PC-9 (cell line): ENCODE measurements at regions not wholly inside any gene's neighbourhood (a gene's known extent, or its start where the extent isn't known, plus 50 kb on each side); places are given as distances from the start of the nearest gene placed in this dataset.
A peak's percentile ranks its signal among the peaks of the same experiment; 100 is the strongest.

Experiments used
- BruUV-seq: library from RNA; stranded (reverse); fragments of 400-500 nt; replicated peaks from 2 replicates; lab custom pipeline; 2021; lab: Mats Ljungman, UMichigan
- CTCF ChIA-PET: fragments of 300-600 bp; sonication (Branson Sonifier 250); formaldehyde crosslinking; loops from one replicate; lab custom pipeline; 2022; ENCODE audit warnings: antibody characterized with exemption; lab: Charles Lee
- POLR2A ChIA-PET: fragments of 300-600 bp; sonication (Branson Sonifier 250); formaldehyde crosslinking; loops from one replicate; lab custom pipeline; 2022; ENCODE audit warnings: antibody characterized with exemption; ENCODE audit not compliant: unreplicated experiment; lab: Charles Lee
- DNase-seq, 2 experiments: peaks; one replicate each; pipeline versions ENCODE4 v3.0.0 to v3.0.0-alpha.2; 2015 to 2022; ENCODE audit warnings: mixed read lengths in 1 of 2
- H2AFZ ChIP-seq: fragments of 200-600 bp; sonication (generic); 2 replicates; pipeline ENCODE4 v1.8.1; 2017; ENCODE audit warnings: antibody characterized with exemption
- H3F3A ChIP-seq: fragments of 200-600 bp; sonication (generic); 2 replicates; pipeline ENCODE4 v1.8.1; 2017; ENCODE audit warnings: antibody characterized with exemption, mild to moderate bottlenecking, low read depth; ENCODE audit not compliant: insufficient read depth
- H3K27ac ChIP-seq: fragments of 200-600 bp; sonication (generic); 2 replicates; pipeline ENCODE4 v1.6.1; 2016; ENCODE audit warnings: mixed run types
- H3K27me3 ChIP-seq: fragments of 200-600 bp; sonication (generic); 2 replicates; pipeline ENCODE4 v1.6.1; 2016; ENCODE audit warnings: low read depth, mixed run types; ENCODE audit not compliant: insufficient read depth
- H3K36me3 ChIP-seq: fragments of 200-600 bp; sonication (generic); 2 replicates; pipeline ENCODE4 v1.6.1; 2016; ENCODE audit warnings: low read depth, mixed run types
- H3K4me1 ChIP-seq: fragments of 200-600 bp; sonication (generic); replicated peaks from 2 replicates; pipeline ENCODE4 v1.6.1; 2016; ENCODE audit warnings: mixed run types; ENCODE audit not compliant: insufficient read depth
- H3K4me2 ChIP-seq: fragments of 200-600 bp; sonication (generic); 2 replicates; pipeline ENCODE4 v1.6.1; 2017; ENCODE audit warnings: mixed run types
- H3K4me3 ChIP-seq: fragments of 200-600 bp; sonication (generic); 2 replicates; pipeline ENCODE4 v1.6.1; 2016; ENCODE audit warnings: mixed run types
- H3K79me2 ChIP-seq: fragments of 200-600 bp; sonication (generic); 2 replicates; pipeline ENCODE4 v1.6.1; 2017; ENCODE audit warnings: low read depth, mixed run types
- H3K9me2 ChIP-seq: fragments of 200-600 bp; sonication (generic); 2 replicates; pipeline ENCODE4 v1.8.1; 2017; ENCODE audit warnings: mild to moderate bottlenecking; ENCODE audit not compliant: insufficient read depth
- H3K9me3 ChIP-seq: fragments of 200-600 bp; sonication (generic); 2 replicates; pipeline ENCODE4 v1.8.1; 2016; ENCODE audit warnings: low read depth; ENCODE audit not compliant: insufficient read depth
- H4K20me1 ChIP-seq: fragments of 200-600 bp; sonication (generic); 2 replicates; pipeline ENCODE4 v1.8.1; 2017; ENCODE audit not compliant: insufficient read depth
- EZH2 ChIP-seq: fragments of 200-600 bp; sonication (generic); IDR thresholded peaks from 2 replicates; pipeline ENCODE4 v1.8.0; 2017; ENCODE audit warnings: antibody characterized with exemption, low read depth
- intact Hi-C: fragments of 100-400 bp; cut with micrococcal nuclease; formaldehyde crosslinking; loops from one replicate; pipeline ENCODE4 v1.10.0; 2022; ENCODE audit not compliant: unreplicated experiment
- TF ChIP-seq, protein P1 (sequence below): fragments of 200-600 bp; sonication (generic); conservative IDR thresholded peaks from 2 replicates; pipeline ENCODE4 v1.6.1; 2017; ENCODE audit warnings: mixed run types, antibody characterized with exemption, mild to moderate bottlenecking, moderate library complexity

GRCh38 chr3:106745344-106746168 lies 631.7 kb upstream of the CCDC54 start:
- POLR2A ChIA-PET, result no interaction called here

DNA sequence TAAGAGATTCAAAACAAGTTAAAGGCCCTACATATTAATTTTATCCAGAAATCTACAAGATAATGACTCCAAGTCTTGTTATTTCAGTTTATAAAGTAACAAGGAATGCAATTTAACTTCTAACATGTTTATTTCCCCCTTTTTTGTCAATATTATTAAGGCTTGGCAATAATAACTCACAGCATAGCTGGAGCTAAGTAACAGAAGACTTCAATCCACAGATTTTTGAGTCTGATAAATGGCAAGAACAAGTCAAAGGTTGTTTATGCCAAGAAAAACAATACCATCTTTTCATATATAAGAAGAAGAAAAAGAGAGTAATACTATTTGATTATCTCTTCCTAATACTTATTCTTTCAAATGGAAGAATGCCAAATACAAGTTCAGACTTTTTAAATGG lies 631.0 kb upstream of the CCDC54 start:
- POLR2A ChIA-PET, result no interaction called here
- H3K4me3 ChIP-seq, result no peak overlapping the region
- CTCF ChIA-PET, result no interaction called here

More at GRCh38 chr3:106745344-106746168, 631.7 kb upstream of the CCDC54 start:
- no TSS peak for BruUV-seq
- Histone ChIP-seq H3K27me3 (no peaks in the 10 kb centered on the region), H2AFZ (peak overlapping the region; percentile 0; the same call in 1 of the 2 replicates), H4K20me1 (no peaks in the 10 kb centered on the region), H3K27ac (no peak overlapping the region), H3K79me2 (no peaks in the 10 kb centered on the region), H3F3A (no peaks in the 10 kb centered on the region), H3K4me2 (no peak overlapping the region), H3K4me3 (no peak overlapping the region), H3K9me2 (peaks cover 7% of the 10 kb centered on the region), H3K4me1 (no peaks in the 10 kb centered on the region), H3K36me3 (no peaks in the 10 kb centered on the region), H3K9me3 (no peaks in the 10 kb centered on the region)
- TF ChIP-seq EZH2, result no peak
- TF ChIP-seq, protein P1, sequence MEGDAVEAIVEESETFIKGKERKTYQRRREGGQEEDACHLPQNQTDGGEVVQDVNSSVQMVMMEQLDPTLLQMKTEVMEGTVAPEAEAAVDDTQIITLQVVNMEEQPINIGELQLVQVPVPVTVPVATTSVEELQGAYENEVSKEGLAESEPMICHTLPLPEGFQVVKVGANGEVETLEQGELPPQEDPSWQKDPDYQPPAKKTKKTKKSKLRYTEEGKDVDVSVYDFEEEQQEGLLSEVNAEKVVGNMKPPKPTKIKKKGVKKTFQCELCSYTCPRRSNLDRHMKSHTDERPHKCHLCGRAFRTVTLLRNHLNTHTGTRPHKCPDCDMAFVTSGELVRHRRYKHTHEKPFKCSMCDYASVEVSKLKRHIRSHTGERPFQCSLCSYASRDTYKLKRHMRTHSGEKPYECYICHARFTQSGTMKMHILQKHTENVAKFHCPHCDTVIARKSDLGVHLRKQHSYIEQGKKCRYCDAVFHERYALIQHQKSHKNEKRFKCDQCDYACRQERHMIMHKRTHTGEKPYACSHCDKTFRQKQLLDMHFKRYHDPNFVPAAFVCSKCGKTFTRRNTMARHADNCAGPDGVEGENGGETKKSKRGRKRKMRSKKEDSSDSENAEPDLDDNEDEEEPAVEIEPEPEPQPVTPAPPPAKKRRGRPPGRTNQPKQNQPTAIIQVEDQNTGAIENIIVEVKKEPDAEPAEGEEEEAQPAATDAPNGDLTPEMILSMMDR, result no peak
- CTCF ChIA-PET, result no interaction called here
- intact Hi-C loops, result no loop called here
- no peak for DNase-seq

GRCh38 chr3:106748472-106749262 lies 628.6 kb upstream of the CCDC54 start:
- no peaks in the 10 kb centered on the region for H4K20me1 ChIP-seq
- CTCF ChIA-PET, result no interaction called here
- no peaks in the 10 kb centered on the region for H3F3A ChIP-seq
- peaks cover 7% of the 10 kb centered on the region for H3K9me2 ChIP-seq
- no peak overlapping the region for H3K4me3 ChIP-seq
- H3K36me3 ChIP-seq, result no peaks in the 10 kb centered on the region
- no peaks in the 10 kb centered on the region for H3K4me1 ChIP-seq
- POLR2A ChIA-PET, result no interaction called here
- H3K27ac ChIP-seq, result no peak overlapping the region
- H3K4me2 ChIP-seq, result no peak overlapping the region
- intact Hi-C loops, result no loop called here
- H2AFZ ChIP-seq, result no peak overlapping the region
- H3K27me3 ChIP-seq, result no peaks in the 10 kb centered on the region
- H3K9me3 ChIP-seq, result no peaks in the 10 kb centered on the region
- DNase-seq, result no peak
- BruUV-seq, result no TSS peak
- no peaks in the 10 kb centered on the region for H3K79me2 ChIP-seq
- TF ChIP-seq, protein P1, result no peak
- no peak for TF ChIP-seq EZH2

More for the DNA sequence above, 631.0 kb upstream of the CCDC54 start:
- TF ChIP-seq, protein P1, result no peak
- no peak for TF ChIP-seq EZH2
- no peaks in the 10 kb centered on the region for H3F3A ChIP-seq
- H3K27me3 ChIP-seq, result no peaks in the 10 kb centered on the region
- BruUV-seq, result no TSS peak
- H3K36me3 ChIP-seq, result no peaks in the 10 kb centered on the region
- no peak for DNase-seq
- no peak overlapping the region for H3K27ac ChIP-seq
- intact Hi-C loops, result no loop called here
- H3K79me2 ChIP-seq, result no peaks in the 10 kb centered on the region
- H3K9me3 ChIP-seq, result no peaks in the 10 kb centered on the region
- H3K4me1 ChIP-seq, result no peaks in the 10 kb centered on the region
- peaks cover 7% of the 10 kb centered on the region for H3K9me2 ChIP-seq
- H2AFZ ChIP-seq, result peak overlapping the region; percentile 0; the same call in 1 of the 2 replicates
- no peaks in the 10 kb centered on the region for H4K20me1 ChIP-seq
- no peak overlapping the region for H3K4me2 ChIP-seq
